ENCODE measurements at regions not wholly inside any gene's neighbourhood (a gene's known extent, or its start where the extent isn't known, plus 50 kb on each side); places are given as distances from the start of the nearest gene placed in this dataset.
"Not testable (repeated sequence)": the region's sequence is repeated elsewhere in the genome, so short reads cannot be mapped to it uniquely, and the experiment has no call there.

DNA sequence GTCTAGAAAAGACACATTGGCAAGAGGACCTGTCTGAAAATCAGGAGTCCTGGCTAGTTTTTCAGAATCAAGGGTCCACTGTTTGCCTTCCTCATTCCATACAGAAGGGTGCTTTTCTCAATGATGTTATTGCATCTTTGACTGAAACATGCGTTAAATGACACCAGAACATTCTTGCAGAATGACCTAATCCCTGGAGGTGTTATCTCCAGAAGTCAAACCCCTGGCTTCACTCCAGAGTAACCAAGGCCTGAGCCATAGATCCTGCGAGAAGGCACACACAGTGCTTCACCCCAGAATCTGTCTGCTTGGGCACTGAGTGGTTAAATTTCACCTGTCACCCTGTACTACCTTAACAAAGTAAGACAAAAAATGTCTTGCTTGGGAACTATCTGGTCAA, 1055.2 kb upstream of the FANCL start:
- no peak for DNase-seq

DNA sequence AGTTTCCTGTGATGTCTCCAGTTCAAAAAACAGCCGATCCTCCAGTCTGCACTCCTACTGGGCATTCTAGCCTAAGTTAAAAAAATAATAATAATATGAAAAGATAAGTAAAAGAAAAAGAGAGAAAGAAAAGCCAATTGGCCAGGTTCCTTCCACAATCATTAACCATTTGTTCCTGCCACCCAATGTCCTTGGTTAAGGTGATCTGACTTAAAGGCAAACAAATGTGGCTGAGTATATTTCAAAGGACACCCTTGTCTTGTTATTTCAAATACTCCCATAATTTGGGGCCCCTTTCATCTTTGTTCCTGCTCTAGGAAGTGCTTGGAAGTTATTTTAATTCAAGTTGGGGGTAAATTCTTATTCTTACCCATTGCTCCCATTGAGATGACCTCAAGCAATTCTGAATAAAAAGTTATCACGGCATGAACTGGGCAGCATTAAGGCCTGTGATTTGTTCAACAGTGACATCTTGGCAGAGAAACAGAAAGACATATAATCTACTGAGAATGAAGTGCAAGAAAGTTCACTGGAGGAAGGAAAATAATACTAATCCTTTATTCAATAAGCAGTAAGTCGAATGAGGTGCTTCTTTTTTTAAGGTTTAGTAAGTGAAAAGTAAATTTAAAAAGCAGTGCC, 1054.5 kb upstream of the FANCL start:
- DNase-seq, result no peak

GRCh38 chr2:59288771-59289170, 1047.6 kb upstream of the FANCL start:
- DNase-seq, result no peak

DNA sequence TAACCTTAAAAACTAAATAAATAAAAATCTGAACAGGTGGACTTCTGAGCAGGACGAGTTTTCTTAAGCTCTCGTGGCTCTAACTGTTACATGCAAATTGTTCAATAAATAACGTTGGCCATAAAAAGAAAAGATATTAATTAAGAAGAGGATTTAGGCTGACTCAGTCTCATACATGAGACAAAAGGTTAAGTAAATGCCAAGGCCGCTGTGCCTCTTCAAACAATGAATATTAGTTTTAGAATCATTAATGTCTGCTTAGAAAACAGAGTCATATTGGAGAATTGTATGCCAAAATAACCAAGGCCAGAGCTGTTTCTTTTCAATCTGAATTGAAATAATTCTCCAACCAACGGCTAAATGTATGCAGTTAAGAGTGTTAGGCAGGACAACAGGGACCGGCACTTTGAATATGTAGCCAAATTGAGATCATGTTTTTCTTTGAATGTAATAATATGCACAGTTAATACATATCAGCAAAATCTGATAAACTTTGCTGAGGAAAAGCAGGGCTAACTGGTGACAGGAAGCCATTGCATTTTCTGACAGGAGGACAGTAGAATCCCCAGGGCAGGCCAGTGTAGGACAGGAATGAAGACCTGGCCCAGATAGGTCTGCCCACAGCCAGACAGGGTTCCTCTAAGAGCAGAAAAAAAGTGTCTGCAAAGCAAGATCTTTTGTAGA, 1041.4 kb upstream of the FANCL start:
- no peak for DNase-seq

- no peak for DNase-seq
These were observed 1036.5 kb upstream of the FANCL start for GRCh38 chr2:59277671-59278070.

DNA sequence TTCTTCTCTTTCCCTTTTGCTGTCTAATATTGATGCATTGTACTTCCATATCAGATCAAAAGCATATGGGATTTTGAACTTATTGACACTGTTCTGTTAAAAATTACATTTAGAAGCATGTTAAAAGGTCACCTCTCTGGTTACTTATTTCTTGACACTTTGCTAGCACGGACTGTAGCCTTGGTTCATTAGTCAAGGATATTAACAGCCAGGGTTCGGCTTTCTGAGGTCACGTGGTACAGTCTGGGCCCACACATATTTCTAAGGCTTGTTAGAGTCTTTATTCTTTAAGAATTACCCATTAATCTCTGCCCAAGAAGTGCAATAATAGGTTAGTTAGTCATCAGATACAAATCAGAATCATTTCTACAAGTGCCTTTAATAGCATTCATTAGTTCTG, 1035.8 kb upstream of the FANCL start:
- no peak for DNase-seq

GRCh38 chr2:59276033-59276432, 1034.9 kb upstream of the FANCL start:
- no peak for DNase-seq

GRCh38 chr2:59266453-59266852, 1025.3 kb upstream of the FANCL start:
- no peak for DNase-seq

GRCh38 chr2:59259913-59260312, 1018.8 kb upstream of the FANCL start:
- no peak for DNase-seq

DNA sequence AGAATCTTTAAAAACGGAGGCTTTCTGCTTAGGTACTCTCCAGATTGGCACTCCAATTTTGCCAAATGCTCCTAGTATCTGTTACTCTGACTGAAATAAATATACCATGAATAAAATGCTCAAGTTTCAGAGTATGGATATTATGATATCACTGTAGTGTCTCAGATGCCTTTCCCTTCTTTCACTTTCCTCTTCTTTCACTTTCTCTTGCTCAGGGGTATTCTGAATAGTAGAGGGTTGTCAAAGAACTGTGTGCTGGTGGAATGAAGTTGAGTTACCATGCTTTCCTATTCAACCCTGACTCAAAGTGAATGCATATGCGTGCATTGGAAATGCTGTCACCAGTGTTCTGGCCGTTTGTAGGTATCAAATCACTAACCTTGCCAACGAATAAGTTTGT, 1015.2 kb upstream of the FANCL start:
- no peak for DNase-seq

GRCh38 chr2:59254279-59254678, 1013.2 kb upstream of the FANCL start:
- DNase-seq, result no peak

- DNase-seq, result no peak
These were observed 1009.2 kb upstream of the FANCL start for GRCh38 chr2:59250307-59250677.

GRCh38 chr2:59249441-59250306, 1008.5 kb upstream of the FANCL start:
- no peak for DNase-seq

DNA sequence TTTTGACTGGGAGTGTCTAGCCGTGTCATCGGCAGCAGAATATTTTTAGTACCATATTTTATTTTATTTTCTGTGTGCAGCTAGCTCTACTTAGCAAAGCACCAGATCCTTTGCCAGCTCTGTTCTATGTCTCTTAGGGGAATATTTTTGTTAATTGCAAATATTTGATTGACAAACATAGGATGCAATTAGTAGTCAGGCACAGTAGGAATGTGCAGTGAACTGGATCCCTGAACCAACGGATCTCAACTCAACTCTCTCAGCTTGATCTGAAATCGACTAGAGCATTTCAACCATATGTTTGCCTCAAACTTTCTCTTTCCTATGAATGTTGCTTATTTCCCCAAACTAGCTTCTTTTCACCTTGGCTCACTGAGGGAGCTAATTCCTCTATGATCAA, 998.0 kb upstream of the FANCL start:
- no peak for DNase-seq

DNA sequence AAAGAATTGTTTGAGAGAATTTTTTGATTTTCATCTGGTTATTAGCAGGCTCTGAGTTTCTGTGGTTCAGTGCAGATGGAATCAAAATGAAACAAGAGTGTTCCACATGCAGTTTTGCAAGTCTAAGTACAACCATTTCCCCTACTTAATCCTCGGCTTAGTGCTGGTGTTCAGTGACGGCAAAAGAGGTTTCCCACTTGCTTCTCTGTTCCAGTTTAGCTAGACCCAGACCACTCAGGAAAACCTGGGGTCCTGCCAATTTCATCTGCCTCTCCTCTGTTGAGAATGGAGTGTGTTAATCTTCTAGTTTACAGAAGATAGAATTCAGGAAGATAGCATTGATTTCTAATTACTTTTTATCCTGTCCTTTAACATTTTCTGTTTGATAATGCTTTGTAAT, 996.2 kb upstream of the FANCL start:
- DNase-seq, result no peak

DNA sequence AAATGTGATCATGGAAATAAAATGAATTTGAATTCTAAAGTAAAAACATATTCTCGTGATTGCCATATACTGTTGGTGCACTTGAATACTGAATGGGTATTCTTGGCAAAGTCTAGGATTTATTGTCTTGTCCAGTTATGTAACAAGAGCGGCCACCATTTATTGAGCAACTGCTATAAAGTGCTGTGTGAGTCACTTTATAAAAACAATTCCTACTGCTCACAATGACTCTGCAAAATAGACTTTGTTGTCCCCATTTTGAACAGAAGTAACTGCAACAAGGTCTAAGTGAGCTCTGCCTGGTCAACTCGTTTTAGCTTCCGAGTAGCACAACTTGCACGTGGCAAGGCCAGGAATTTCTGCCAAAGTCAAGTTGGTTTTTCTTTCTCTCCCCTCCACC, 995.6 kb upstream of the FANCL start:
- no peak for DNase-seq

DNA sequence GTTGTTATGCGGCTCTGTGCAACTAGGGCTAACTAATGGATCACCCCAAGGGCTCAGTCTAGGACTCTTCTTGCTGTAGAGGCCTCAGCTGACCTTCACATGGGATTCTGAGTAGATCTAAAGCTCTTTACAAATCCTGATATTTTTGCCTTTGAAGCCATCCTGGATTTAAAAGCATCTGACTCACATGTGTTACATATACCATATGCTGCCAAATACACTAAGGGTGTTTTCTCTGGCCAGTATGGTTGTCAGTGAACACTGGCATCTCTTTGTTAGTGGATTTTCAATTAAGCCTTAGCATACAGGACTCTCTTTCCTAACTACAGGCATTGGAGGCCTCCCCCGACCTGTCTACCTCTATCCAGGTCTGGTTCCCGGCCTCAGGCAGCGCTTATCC, 992.8 kb upstream of the FANCL start:
- DNase-seq, result no peak

GRCh38 chr2:59233448-59233847, 992.3 kb upstream of the FANCL start:
- no peak for DNase-seq

DNA sequence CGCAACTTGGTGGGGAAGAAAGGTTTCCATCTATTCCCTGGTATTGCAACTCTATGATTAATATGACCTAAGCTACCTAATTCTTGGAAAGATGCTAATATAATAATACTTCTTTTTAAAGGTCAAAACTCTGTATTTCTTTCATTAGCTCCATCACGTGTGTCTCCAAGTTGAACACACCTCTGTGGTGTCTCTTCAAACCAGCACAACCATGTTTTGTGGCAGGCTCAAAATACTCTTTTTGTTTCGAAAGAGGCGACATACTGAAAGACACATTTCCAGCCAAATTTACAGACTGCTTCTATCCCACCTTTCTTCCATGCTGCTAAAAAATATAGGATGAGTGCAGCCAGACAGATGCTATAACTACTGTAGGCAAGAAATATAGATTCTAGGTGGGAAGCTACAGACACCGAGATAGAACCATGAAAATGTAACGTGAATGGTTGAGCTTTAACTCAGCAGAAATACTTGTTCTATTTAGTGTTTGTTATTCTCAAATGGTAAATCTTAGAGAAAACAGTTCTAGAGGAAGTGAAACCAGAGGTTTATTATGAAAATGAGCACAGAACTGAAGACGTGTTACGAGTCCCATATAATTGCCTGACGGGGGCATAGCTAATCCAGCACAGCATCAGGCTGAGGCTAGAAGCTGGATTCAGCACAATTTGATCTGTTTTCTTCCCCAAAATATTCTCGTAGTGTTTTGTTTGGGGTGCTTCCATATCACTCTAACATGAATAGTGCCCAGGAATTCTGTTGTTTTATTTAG, 991.5 kb upstream of the FANCL start:
- DNase-seq, result no peak

DNA sequence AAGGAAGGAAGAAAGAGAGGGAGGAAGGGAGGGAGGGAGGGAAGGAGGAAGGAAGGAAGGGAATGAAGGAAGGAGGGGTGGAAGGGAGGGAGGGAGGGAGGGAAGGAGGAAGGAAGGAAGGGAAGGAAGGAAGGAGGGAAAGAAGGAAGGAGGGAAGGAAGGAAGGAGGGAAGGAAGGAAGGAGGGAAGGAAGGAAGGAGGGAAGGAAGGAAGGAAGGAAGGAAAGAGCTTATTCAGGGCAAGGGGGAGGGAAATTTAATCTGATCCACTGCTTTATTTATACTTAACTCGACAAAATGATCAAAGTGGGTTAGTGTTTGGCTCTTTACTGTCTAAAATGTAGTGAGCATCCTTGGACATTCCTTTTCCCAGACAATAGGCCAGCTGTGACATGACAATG, 985.2 kb upstream of the FANCL start:
- not testable (repeated sequence) for DNase-seq

GRCh38 chr2:59223742-59224141, 982.6 kb upstream of the FANCL start:
- no peak for DNase-seq

GRCh38 chr2:59217360-59217759, 976.2 kb upstream of the FANCL start:
- DNase-seq, result no peak

DNA sequence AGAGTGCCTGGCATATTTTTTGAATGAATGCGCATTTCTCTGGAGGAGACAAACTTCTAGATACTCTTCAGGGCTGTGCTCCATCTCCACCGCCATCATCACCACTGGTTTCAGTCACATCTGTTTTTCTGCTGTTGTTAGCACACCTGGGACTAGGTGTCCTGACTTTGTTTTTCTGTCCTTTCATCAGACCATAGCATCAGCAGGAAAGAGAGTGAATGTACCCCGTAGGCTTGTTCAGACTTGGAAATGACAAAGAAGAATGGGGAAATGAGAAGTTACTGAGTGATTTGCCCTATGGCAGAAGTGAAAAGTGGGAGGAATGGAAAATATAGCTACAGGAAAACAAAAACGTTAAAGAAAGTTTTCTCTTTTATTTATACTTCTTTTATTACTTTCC, 965.2 kb upstream of the FANCL start:
- DNase-seq, result no peak
